ENCODE measurements at regions not wholly inside any gene's neighbourhood (a gene's known extent, or its start where the extent isn't known, plus 50 kb on each side); places are given as distances from the start of the nearest gene placed in this dataset.
"Not testable (repeated sequence)": the region's sequence is repeated elsewhere in the genome, so short reads cannot be mapped to it uniquely, and the experiment has no call there.

- not testable (repeated sequence) for DNase-seq (ENCODE audit: low read depth in 2 of 3, low spot score in 2 of 3)
Observed at GRCh38 chr9:42568942-42569556, 385.6 kb downstream of the SPATA31A6 start.

DNA sequence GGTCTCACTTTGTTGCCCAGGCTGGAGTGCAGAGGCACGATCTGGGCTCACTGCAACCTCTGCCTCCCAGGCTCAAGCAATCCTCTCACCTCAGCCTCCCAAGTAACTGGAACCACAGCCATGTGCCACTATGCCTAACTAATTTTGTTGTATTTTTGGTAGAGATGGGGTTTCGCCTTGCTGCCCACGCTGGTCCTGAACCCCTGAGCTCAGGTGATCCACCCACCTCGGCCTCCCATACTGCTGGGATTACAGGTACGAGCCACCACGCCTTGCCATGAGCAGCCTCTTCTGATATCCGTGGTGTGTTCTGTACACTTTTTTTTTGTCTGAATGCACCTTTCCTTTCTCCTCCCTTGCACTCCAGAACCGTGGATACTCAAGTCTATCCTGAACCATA lies 394.4 kb downstream of the SPATA31A6 start:
- DNase-seq (ENCODE audit: low read depth in 2 of 3, low spot score in 2 of 3): not testable (repeated sequence)

Data from activated CD8-positive, alpha-beta memory T cell treated with anti-CD3 and anti-CD28 coated beads for 48 hours (primary cell).